NT2/D1 (cell line): ENCODE measurements at regions not wholly inside any gene's neighbourhood (a gene's known extent, or its start where the extent isn't known, plus 50 kb on each side); places are given as distances from the start of the nearest gene placed in this dataset.

ENCODE experiments used
- YY1 ChIP-seq: IDR thresholded peaks from 2 replicates; pipeline ENCODE4 v1.6.1; 2011; ENCODE audit not compliant: insufficient read length, insufficient read depth
- ZNF274 ChIP-seq: IDR thresholded peaks from 2 replicates; pipeline ENCODE4 v1.6.1; 2011; ENCODE audit warnings: mild to moderate bottlenecking, low read depth, low read length

GRCh38 chr20:24056491-24056890 is 67.9 kb upstream of the GGTLC1 start:
- TF ChIP-seq ZNF274, result no peak
- no peak for TF ChIP-seq YY1
